Right kidney (tissue), 1 donor: ENCODE measurements at regions not wholly inside any gene's neighbourhood (a gene's known extent, or its start where the extent isn't known, plus 50 kb on each side); places are given as distances from the start of the nearest gene placed in this dataset.
"Not testable (repeated sequence)": the region's sequence is repeated elsewhere in the genome, so short reads cannot be mapped to it uniquely, and the experiment has no call there.

Source experiments
- DNase-seq: peaks from one replicate; pipeline ENCODE4 v3.0.0-alpha.2; 2016

GRCh38 chr11:103585401-103585800, 451.0 kb upstream of the DDI1 start:
- no peak for DNase-seq

GRCh38 chr11:103585911-103586310, 450.5 kb upstream of the DDI1 start:
- no peak for DNase-seq

- DNase-seq: no peak
Observed at GRCh38 chr11:103586756-103587155, 449.7 kb upstream of the DDI1 start.

GRCh38 chr11:103587901-103588788, 448.3 kb upstream of the DDI1 start:
- DNase-seq: no peak

GRCh38 chr11:103591554-103591953, 444.9 kb upstream of the DDI1 start:
- no peak for DNase-seq

- no peak for DNase-seq
Observed at GRCh38 chr11:103594283-103594682, 442.2 kb upstream of the DDI1 start.

GRCh38 chr11:103596315-103596714, 440.1 kb upstream of the DDI1 start:
- no peak for DNase-seq

GRCh38 chr11:103601225-103601846, 435.1 kb upstream of the DDI1 start:
- DNase-seq: peak; percentile 18

GRCh38 chr11:103602840-103603239, 433.6 kb upstream of the DDI1 start:
- no peak for DNase-seq

- DNase-seq: no peak
Observed at GRCh38 chr11:103604310-103604709, 432.1 kb upstream of the DDI1 start.

GRCh38 chr11:103608566-103608965, 427.9 kb upstream of the DDI1 start:
- no peak for DNase-seq

GRCh38 chr11:103609117-103610066, 427.0 kb upstream of the DDI1 start:
- DNase-seq: no peak

GRCh38 chr11:103610435-103610834, 426.0 kb upstream of the DDI1 start:
- DNase-seq: no peak

- DNase-seq: not testable (repeated sequence)
Observed at GRCh38 chr11:103611526-103612260, 424.7 kb upstream of the DDI1 start.

GRCh38 chr11:103612451-103612850, 424.0 kb upstream of the DDI1 start:
- not testable (repeated sequence) for DNase-seq

- not testable (repeated sequence) for DNase-seq
Observed at GRCh38 chr11:103616586-103616985, 419.9 kb upstream of the DDI1 start.

GRCh38 chr11:103618528-103618927, 417.9 kb upstream of the DDI1 start:
- no peak for DNase-seq

- no peak for DNase-seq
Observed at GRCh38 chr11:103619480-103619879, 417.0 kb upstream of the DDI1 start.

- no peak for DNase-seq
Observed at GRCh38 chr11:103619938-103620337, 416.5 kb upstream of the DDI1 start.

GRCh38 chr11:103622296-103622695, 414.1 kb upstream of the DDI1 start:
- DNase-seq: no peak

GRCh38 chr11:103623933-103624332, 412.5 kb upstream of the DDI1 start:
- no peak for DNase-seq
